ENCODE measurements at regions not wholly inside any gene's neighbourhood (a gene's known extent, or its start where the extent isn't known, plus 50 kb on each side); places are given as distances from the start of the nearest gene placed in this dataset.

GRCh38 chr7:117942780-117943179 is 69.5 kb upstream of the CTTNBP2 start:
- peaks cover 0 to 6% of the 10 kb centered on the region in 2 donors for H3K9me3 ChIP-seq
- H3K27me3 ChIP-seq, result no peaks in the 10 kb centered on the region
- no peak for TF ChIP-seq POLR2A (IDR thresholded peaks at IDR 0.05)
- TF ChIP-seq CTCF (IDR thresholded peaks at IDR 0.05), result no peak
- H3K27ac ChIP-seq, result no peak overlapping the region
- no peaks in the 10 kb centered on the region for H3K4me1 ChIP-seq
- DNase-seq, result no peak
- H3K4me3 ChIP-seq, result no peak overlapping the region
- intact Hi-C loops (cut with DNase I; ENCODE audit: low total_unique reads), result no loop called here
- no peaks in the 10 kb centered on the region for H3K36me3 ChIP-seq

GRCh38 chr7:117944886-117945285 is 71.6 kb upstream of the CTTNBP2 start:
- intact Hi-C loops (cut with DNase I; ENCODE audit: low total_unique reads), result no loop called here
- Histone ChIP-seq H3K36me3 (no peaks in the 10 kb centered on the region), H3K27me3 (no peaks in the 10 kb centered on the region), H3K27ac (no peak overlapping the region), H3K4me3 (no peak overlapping the region), H3K4me1 (no peaks in the 10 kb centered on the region), H3K9me3 (peaks cover 0 to 6% of the 10 kb centered on the region in 2 donors)
- no peak for DNase-seq
- TF ChIP-seq CTCF (IDR thresholded peaks at IDR 0.05), result no peak
- TF ChIP-seq POLR2A (IDR thresholded peaks at IDR 0.05), result no peak

GRCh38 chr7:117946151-117946633 is 73.0 kb upstream of the CTTNBP2 start:
- H3K36me3 ChIP-seq, result no peaks in the 10 kb centered on the region
- TF ChIP-seq CTCF (IDR thresholded peaks at IDR 0.05) (no peak), POLR2A (IDR thresholded peaks at IDR 0.05) (no peak)
- no peak overlapping the region for H3K27ac ChIP-seq
- no peaks in the 10 kb centered on the region for H3K27me3 ChIP-seq
- no peak for DNase-seq
- intact Hi-C loops (cut with DNase I; ENCODE audit: low total_unique reads), result no loop called here
- H3K9me3 ChIP-seq, result peaks cover 0 to 6% of the 10 kb centered on the region in 2 donors
- H3K4me1 ChIP-seq, result no peaks in the 10 kb centered on the region
- H3K4me3 ChIP-seq, result no peak overlapping the region

- no peak overlapping the region for H3K27ac ChIP-seq
- no peak for DNase-seq
- H3K4me3 ChIP-seq, result no peak overlapping the region
- no peaks in the 10 kb centered on the region for H3K36me3 ChIP-seq
- TF ChIP-seq POLR2A (IDR thresholded peaks at IDR 0.05), result no peak
- TF ChIP-seq CTCF (IDR thresholded peaks at IDR 0.05), result peak in 2 of 4 experiments; percentile 7
- no peaks in the 10 kb centered on the region for H3K9me3 ChIP-seq
- intact Hi-C loops (cut with DNase I; ENCODE audit: low total_unique reads), result no loop called here
- no peaks in the 10 kb centered on the region for H3K4me1 ChIP-seq
- H3K27me3 ChIP-seq, result no peaks in the 10 kb centered on the region
These were observed 76.0 kb upstream of the CTTNBP2 start for GRCh38 chr7:117949232-117949631.

GRCh38 chr7:117950601-117951260 is 77.5 kb upstream of the CTTNBP2 start:
- no peaks in the 10 kb centered on the region for H3K27me3 ChIP-seq
- DNase-seq, result no peak
- no peaks in the 10 kb centered on the region for H3K36me3 ChIP-seq
- intact Hi-C loops (cut with DNase I; ENCODE audit: low total_unique reads), result no loop called here
- H3K4me3 ChIP-seq, result no peak overlapping the region
- H3K4me1 ChIP-seq, result no peaks in the 10 kb centered on the region
- no peak overlapping the region for H3K27ac ChIP-seq
- H3K9me3 ChIP-seq, result no peaks in the 10 kb centered on the region
- TF ChIP-seq CTCF (IDR thresholded peaks at IDR 0.05) (no peak), POLR2A (IDR thresholded peaks at IDR 0.05) (no peak)
